Jurkat, Clone E6-1 (cell line): ENCODE measurements at regions not wholly inside any gene's neighbourhood (a gene's known extent, or its start where the extent isn't known, plus 50 kb on each side); places are given as distances from the start of the nearest gene placed in this dataset.
"Not testable (repeated sequence)": the region's sequence is repeated elsewhere in the genome, so short reads cannot be mapped to it uniquely, and the experiment has no call there.

Source experiments
- DNase-seq: peaks from one replicate; pipeline ENCODE4 v3.0.0-alpha.2; 2011; ENCODE audit warnings: low read depth, low spot score
- H3K4me3 ChIP-seq: 2 replicates; pipeline ENCODE4 v1.5.1; 2011; ENCODE audit warnings: mild to moderate bottlenecking, low read length, control low read depth, moderate library complexity

DNA sequence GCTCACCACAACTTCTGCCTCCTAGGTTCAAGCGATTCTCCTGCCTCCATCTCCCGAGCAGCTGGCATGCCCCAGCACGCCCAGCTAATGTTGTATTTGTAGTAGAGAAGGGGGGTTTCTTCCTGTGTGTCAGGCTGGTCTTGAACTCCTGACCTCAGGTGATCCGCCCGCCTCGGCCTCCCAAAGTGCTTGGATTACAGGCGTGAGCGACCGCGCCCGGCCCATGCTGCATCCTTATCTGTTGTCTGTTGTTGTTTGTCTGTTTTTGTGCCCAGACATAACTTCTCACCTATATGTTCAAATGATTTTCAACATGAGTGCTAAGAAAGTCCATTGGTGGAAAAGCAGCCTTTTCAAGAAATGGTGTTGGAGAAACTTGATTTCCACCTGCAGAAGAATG lies 113.0 kb upstream of the HMX1 start:
- H3K4me3 ChIP-seq, DNase-seq: not testable (repeated sequence)

- not testable (repeated sequence) for H3K4me3 ChIP-seq, DNase-seq
Observed at GRCh38 chr4:8983921-8984320, 112.3 kb upstream of the HMX1 start.

- DNase-seq = not testable (repeated sequence)
Observed at GRCh38 chr4:8976466-8977128, 105.0 kb upstream of the HMX1 start.

GRCh38 chr4:8972635-8973034 lies 101.0 kb upstream of the HMX1 start:
- not testable (repeated sequence) for DNase-seq, H3K4me3 ChIP-seq

More at GRCh38 chr4:8976466-8977128, 105.0 kb upstream of the HMX1 start:
- not testable (repeated sequence) for H3K4me3 ChIP-seq

GRCh38 chr4:8965896-8966295 lies 94.3 kb upstream of the HMX1 start:
- not testable (repeated sequence) for H3K4me3 ChIP-seq, DNase-seq

DNA sequence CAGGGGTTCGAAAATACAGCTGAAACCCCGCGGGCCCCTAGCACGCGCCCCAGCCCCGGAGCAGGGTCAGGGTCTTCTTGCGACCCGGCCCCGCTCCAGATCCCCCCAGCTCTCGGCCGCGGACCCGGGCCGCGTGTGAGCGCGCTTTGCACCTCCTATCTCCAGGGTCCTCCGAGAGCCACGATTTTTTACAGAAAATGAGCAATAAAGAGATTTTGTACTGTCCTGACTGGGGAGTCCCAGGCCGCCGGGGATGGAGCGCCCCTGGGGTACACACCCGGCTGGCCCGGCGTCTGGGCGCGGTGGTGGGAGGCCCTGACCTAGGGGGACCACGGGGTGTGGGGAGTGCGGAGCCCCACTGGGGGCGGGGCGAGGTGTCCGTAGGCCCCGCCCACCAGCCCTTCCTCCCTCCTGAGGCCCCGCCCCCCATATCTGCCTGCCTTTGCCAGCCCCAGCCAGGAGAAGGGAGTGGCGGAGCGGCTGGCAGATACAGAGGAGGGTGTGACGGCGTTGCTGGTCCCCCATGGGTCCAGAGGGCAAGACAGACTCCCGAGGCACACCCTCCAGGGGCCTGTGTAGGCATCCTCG lies 92.7 kb upstream of the HMX1 start:
- not testable (repeated sequence) for H3K4me3 ChIP-seq, DNase-seq

DNA sequence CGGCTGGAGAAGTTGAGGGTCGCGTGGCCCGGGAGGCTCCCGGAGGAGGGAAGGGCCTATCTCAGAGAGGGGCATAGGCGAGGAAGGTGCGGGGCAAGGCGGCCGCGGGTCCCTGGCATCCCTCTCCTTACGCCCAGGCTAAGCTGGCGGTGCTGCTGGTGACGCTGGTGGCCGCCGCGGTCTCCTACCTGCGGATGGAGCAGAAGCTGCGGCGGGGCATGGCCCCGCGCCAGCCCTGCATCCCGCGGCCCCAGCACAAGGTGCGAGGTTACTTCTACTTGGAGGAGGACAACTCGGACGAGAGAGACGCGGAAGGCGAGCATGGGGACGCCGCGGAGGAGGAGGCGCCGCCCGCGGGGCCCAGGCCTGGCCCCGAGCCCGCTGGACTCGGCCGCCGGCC lies 91.9 kb upstream of the HMX1 start:
- H3K4me3 ChIP-seq, DNase-seq: not testable (repeated sequence)

DNA sequence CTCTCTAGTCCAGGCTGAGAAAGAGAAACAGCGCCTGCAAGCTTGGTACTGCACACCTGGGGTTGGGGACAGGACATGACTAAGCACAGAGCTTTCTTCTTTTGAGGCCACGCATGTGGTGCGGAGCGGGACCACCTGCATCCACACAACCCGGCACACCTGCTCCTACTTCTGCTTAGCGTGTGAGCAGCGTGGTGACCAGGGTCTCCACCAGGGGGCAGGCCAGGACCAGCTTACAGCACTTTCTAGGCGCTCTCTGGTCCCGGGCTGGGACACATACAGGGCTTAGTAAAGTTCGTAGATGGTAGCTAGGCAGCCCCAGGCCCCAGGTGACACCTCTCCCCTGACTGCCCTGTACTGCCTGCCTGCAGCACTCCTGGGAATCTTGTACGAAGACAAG lies 89.7 kb upstream of the HMX1 start:
- not testable (repeated sequence) for H3K4me3 ChIP-seq
- DNase-seq = peak; percentile 70

GRCh38 chr4:8959471-8959870 lies 87.8 kb upstream of the HMX1 start:
- DNase-seq, H3K4me3 ChIP-seq: not testable (repeated sequence)

DNA sequence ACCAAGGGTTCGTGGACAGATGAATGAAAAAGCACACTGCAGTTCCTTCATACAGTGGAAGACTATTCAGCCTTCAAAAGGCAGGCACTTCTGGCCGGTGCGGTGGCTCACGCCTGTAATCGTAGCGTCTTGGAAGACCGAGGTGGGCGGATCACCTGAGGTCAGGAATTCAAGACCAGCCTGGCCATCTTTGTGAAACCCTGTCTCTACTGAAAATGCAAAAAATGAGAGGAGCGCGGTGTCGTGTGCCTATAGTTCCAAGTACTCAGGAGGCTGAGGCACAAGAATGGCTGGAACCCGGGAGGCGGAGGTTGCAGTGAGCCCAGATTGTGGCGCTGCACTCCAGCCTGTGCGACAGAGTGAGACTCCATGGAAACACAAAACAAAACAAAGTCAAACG lies 82.4 kb upstream of the HMX1 start:
- not testable (repeated sequence) for DNase-seq, H3K4me3 ChIP-seq

- not testable (repeated sequence) for H3K4me3 ChIP-seq, DNase-seq
Observed at GRCh38 chr4:8952791-8953190, 81.2 kb upstream of the HMX1 start.

DNA sequence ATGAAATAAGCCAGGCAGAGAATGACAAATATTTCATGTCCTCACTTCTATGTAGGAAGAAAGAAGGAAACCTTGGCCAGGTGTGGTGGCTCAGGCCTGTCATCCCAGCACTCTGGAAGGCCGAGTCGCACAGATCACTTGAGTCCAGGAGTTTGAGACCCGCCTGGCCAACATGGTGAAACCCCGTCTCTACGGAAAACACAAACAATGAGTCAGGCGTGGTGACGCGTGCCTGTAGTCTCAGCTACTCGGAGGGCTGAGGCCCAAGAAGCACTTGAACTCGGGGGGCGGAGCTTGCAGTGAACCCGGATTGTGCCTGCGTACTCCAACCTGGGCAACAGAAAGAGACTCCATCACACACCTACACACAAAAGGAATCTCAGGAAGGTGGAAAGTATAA lies 80.5 kb upstream of the HMX1 start:
- DNase-seq, H3K4me3 ChIP-seq: not testable (repeated sequence)

- H3K4me3 ChIP-seq, DNase-seq: not testable (repeated sequence)
Observed at GRCh38 chr4:8945506-8945905, 73.9 kb upstream of the HMX1 start.

- not testable (repeated sequence) for DNase-seq
Observed at GRCh38 chr4:8943367-8943766, 71.7 kb upstream of the HMX1 start.

GRCh38 chr4:8942088-8942487 lies 70.4 kb upstream of the HMX1 start:
- not testable (repeated sequence) for DNase-seq, H3K4me3 ChIP-seq

More at GRCh38 chr4:8943367-8943766, 71.7 kb upstream of the HMX1 start:
- not testable (repeated sequence) for H3K4me3 ChIP-seq

DNA sequence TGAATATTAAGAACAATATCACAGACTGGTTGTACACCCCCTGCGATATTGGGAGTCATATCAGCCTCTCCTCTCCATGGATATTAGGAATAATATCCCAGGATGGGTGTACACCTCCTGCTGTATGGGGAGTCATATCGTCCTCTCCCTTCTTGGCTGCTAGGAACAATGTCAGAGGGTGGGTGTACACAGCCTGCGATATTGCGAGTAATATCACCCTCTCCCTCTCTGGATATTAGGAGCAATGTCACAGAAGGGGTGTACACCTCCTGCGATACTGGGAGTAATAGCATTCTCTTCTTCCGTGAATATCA lies 69.8 kb upstream of the HMX1 start:
- not testable (repeated sequence) for DNase-seq, H3K4me3 ChIP-seq

- H3K4me3 ChIP-seq = no peak overlapping the region
- no peak for DNase-seq
Observed at GRCh38 chr4:8940792-8941491, 69.3 kb upstream of the HMX1 start.

DNA sequence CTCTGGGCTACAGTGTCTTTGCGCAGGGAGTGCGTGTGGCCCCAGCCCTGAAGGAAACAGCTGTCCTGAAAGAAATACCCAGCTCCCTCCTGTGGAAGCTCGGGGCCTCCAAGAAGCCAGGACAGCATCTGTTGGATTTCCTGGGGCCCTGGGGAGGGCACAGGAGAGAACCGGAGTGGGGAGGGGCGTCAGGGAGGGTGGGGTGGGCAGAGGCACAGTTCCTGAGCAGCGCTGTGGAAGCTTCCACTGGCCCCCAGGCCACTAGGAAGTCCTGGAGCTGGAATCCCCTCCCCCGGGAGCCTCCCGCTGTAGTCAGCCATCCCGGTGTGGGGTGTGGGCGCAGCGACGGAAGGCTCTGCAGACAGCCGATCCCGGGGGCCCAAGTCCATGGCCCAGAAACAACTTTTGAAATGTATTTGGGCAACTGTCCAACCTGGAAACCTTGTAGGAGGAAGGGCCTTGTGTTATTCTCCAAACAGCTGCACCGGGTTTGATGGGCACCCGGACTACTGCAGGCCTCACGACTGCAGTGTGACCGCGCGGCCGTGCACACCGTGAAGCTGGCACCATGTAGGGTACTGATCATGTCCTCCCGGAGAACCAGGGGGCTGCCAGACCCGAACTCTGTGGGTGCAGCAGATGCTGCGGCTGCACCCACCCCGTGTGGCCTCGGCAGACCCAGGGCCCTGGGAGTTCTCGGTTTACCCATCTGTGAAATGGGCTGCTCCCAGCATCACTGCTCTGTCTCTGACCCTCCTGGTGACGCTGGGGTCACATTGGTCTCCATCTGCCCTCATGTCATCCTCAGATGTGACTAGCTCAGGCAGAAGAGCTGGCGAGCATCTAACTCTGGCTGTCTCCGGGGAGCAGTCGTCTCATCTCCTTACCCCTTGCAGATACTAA lies 68.5 kb upstream of the HMX1 start:
- no peak overlapping the region for H3K4me3 ChIP-seq
- DNase-seq = no peak

- no peak for DNase-seq
Observed at GRCh38 chr4:8939160-8939839, 67.7 kb upstream of the HMX1 start.

More at GRCh38 chr4:8939160-8939839, 67.7 kb upstream of the HMX1 start:
- H3K4me3 ChIP-seq = no peak overlapping the region
